Gastroesophageal sphincter (tissue), 3 donors: ENCODE measurements at regions not wholly inside any gene's neighbourhood (a gene's known extent, or its start where the extent isn't known, plus 50 kb on each side); places are given as distances from the start of the nearest gene placed in this dataset.

Experiments used
- EP300 ChIP-seq: sonication (generic); formaldehyde crosslinking; IDR thresholded peaks from one replicate; pipeline ENCODE4 v1.6.1; 2017; ENCODE audit warnings: antibody characterized with exemption, mild to moderate bottlenecking
- POLR2A ChIP-seq, 2 donors: fragments of 450-650 bp; IDR thresholded peaks; one replicate each; pipeline ENCODE4 v1.6.1; 2017; ENCODE audit warnings: antibody characterized with exemption in 2 of 2, mild to moderate bottlenecking in 2 of 2, moderate library complexity in 1 of 2
- TF ChIP-seq, protein P1 (sequence below), 4 experiments: fragments of 200-600 bp in 2 of 4; fragments of 450-650 bp in 2 of 4; sonication (generic) in 1 of 4; IDR thresholded peaks; one replicate each; pipeline ENCODE4 v1.5.1; 2017 to 2019; ENCODE audit warnings: antibody characterized with exemption in 4 of 4, mild to moderate bottlenecking in 2 of 4, moderate library complexity in 2 of 4

GRCh38 chr10:130382031-130382430 lies 245.8 kb downstream of the GLRX3 start:
- TF ChIP-seq POLR2A (IDR thresholded peaks at IDR 0.05), result no peak
- TF ChIP-seq, protein P1, sequence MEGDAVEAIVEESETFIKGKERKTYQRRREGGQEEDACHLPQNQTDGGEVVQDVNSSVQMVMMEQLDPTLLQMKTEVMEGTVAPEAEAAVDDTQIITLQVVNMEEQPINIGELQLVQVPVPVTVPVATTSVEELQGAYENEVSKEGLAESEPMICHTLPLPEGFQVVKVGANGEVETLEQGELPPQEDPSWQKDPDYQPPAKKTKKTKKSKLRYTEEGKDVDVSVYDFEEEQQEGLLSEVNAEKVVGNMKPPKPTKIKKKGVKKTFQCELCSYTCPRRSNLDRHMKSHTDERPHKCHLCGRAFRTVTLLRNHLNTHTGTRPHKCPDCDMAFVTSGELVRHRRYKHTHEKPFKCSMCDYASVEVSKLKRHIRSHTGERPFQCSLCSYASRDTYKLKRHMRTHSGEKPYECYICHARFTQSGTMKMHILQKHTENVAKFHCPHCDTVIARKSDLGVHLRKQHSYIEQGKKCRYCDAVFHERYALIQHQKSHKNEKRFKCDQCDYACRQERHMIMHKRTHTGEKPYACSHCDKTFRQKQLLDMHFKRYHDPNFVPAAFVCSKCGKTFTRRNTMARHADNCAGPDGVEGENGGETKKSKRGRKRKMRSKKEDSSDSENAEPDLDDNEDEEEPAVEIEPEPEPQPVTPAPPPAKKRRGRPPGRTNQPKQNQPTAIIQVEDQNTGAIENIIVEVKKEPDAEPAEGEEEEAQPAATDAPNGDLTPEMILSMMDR (IDR thresholded peaks at IDR 0.05), result no peak
- no peak for TF ChIP-seq EP300
